GM12878 (cell line): ENCODE measurements at regions not wholly inside any gene's neighbourhood (a gene's known extent, or its start where the extent isn't known, plus 50 kb on each side); places are given as distances from the start of the nearest gene placed in this dataset.
A peak's percentile ranks its signal among the peaks of the same experiment; 100 is the strongest.
"Not testable (repeated sequence)": the region's sequence is repeated elsewhere in the genome, so short reads cannot be mapped to it uniquely, and the experiment has no call there.

Experiments used
- ATAC-seq: fragments of 200-7000 bp; cut with Tn5 transposase; 3 replicates; pipeline ENCODE4 v1.9.1; 2020; ENCODE audit warnings: mild to moderate bottlenecking, moderate library complexity
- BruUV-seq: library from RNA; stranded (reverse); fragments of 400-500 nt; replicated peaks from 2 replicates; lab custom pipeline; 2021; lab: Mats Ljungman, UMichigan
- CTCF ChIA-PET: fragments of 300-600 bp; sonication (Branson Sonifier 250); formaldehyde crosslinking; extraction: SDS; loops from one replicate; lab custom pipeline; 2021; ENCODE audit warnings: inconsistent platforms; lab: Yijun Ruan, JAX
- POLR2A ChIA-PET: fragments of 350-600 bp; formaldehyde crosslinking; extraction: SDS; loops from one replicate; lab custom pipeline; 2021; ENCODE audit warnings: inconsistent platforms; lab: Charles Lee
- RAD21 ChIA-PET: fragments of 300-600 bp; sonication (Branson Sonifier 250); formaldehyde crosslinking; loops from one replicate; lab custom pipeline; 2023; ENCODE audit warnings: antibody characterized with exemption; ENCODE audit not compliant: unreplicated experiment; lab: Charles Lee
- SMC1A ChIA-PET: fragments of 300-600 bp; sonication (Branson Sonifier 250); formaldehyde crosslinking; loops from one replicate; lab custom pipeline; 2023; ENCODE audit not compliant: unreplicated experiment, uncharacterized antibody; lab: Charles Lee
- DNase-seq: peaks from one replicate; pipeline ENCODE4 v3.0.0-alpha.2; 2011; ENCODE audit warnings: low read depth, low spot score
- FAIRE-seq: peaks from 3 replicates; lab custom pipeline; 2011; peaks lifted over from hg19 to GRCh38; lab: Jason Lieb, UNC
- H2AFZ ChIP-seq: 2 replicates; pipeline ENCODE4 v1.6.0; 2011; ENCODE audit warnings: low read depth, low read length, control low read depth; ENCODE audit not compliant: control insufficient read depth
- H3K27ac ChIP-seq: 2 replicates; pipeline ENCODE4 v1.5.1; 2011; ENCODE audit warnings: control low read depth; ENCODE audit not compliant: control insufficient read depth, insufficient read depth
- H3K27me3 ChIP-seq, 2 experiments: replicated peaks in 1 of 2; 2 replicates each; pipeline versions ENCODE4 v1.6.0 to v1.6.1; 2011; ENCODE audit warnings: low read length in 1 of 2; ENCODE audit not compliant: control insufficient read depth in 2 of 2, insufficient read depth in 2 of 2
- H3K36me3 ChIP-seq, 2 experiments: 2 replicates each; pipeline ENCODE4 v1.5.1; 2011; ENCODE audit warnings: low read length in 1 of 2; ENCODE audit not compliant: control insufficient read depth in 2 of 2, insufficient read depth in 2 of 2
- H3K4me1 ChIP-seq: 2 replicates; pipeline ENCODE4 v1.6.1; 2011; ENCODE audit warnings: mild to moderate bottlenecking, low read length, moderate library complexity, mixed read lengths; ENCODE audit not compliant: control insufficient read depth, insufficient read depth
- H3K4me2 ChIP-seq: 2 replicates; pipeline ENCODE4 v1.6.0; 2011; ENCODE audit warnings: control low read depth; ENCODE audit not compliant: control insufficient read depth, insufficient read depth
- H3K4me3 ChIP-seq: fragments of 200-600 bp; sonication (generic); 2 replicates; pipeline ENCODE4 v1.5.1; 2016
- H3K79me2 ChIP-seq: 2 replicates; pipeline ENCODE4 v1.6.0; 2011; ENCODE audit warnings: low read length; ENCODE audit not compliant: control insufficient read depth, insufficient read depth
- H3K9ac ChIP-seq: 2 replicates; pipeline ENCODE4 v1.8.0; 2011; ENCODE audit warnings: low read length, control low read depth, mixed read lengths; ENCODE audit not compliant: control insufficient read depth, insufficient read depth
- H3K9me3 ChIP-seq: replicated peaks from 3 replicates; pipeline ENCODE4 v1.5.1; 2011; ENCODE audit warnings: mild to moderate bottlenecking, low read length; ENCODE audit not compliant: control insufficient read depth, insufficient read depth
- H4K20me1 ChIP-seq: 2 replicates; pipeline ENCODE4 v1.6.0; 2011; ENCODE audit not compliant: control insufficient read depth, insufficient read depth
- FOXK2 ChIP-seq: fragments of 450-650 bp; IDR thresholded peaks from 2 replicates; pipeline ENCODE4 v1.6.1; 2017; ENCODE audit warnings: mild to moderate bottlenecking, moderate library complexity
- HDAC2 ChIP-seq: fragments of 200-600 bp; sonication (generic); IDR thresholded peaks from 2 replicates; pipeline ENCODE4 v1.6.1; 2017
- IRF4 ChIP-seq: IDR thresholded peaks from 2 replicates; pipeline ENCODE4 v1.6.1; 2011; ENCODE audit warnings: low read depth, low read length
- JUND ChIP-seq: IDR thresholded peaks from 2 replicates; pipeline ENCODE4 v1.6.1; 2012; ENCODE audit warnings: low read depth, mild to moderate bottlenecking, low read length, improper control_type of control experiment, moderate library complexity
- PAX5 ChIP-seq: IDR thresholded peaks from 2 replicates; pipeline ENCODE4 v1.6.1; 2011; ENCODE audit warnings: low read depth, low read length, borderline replicate concordance
- SIN3A ChIP-seq: IDR thresholded peaks from 2 replicates; pipeline ENCODE4 v1.6.1; 2012; ENCODE audit warnings: low read depth, low read length, improper control_type of control experiment
- ZNF384 ChIP-seq: IDR thresholded peaks from 2 replicates; pipeline ENCODE4 v1.6.1; 2012; ENCODE audit warnings: low read depth, mild to moderate bottlenecking, low read length, improper control_type of control experiment, borderline replicate concordance
- WGBS: methylation state at CpG from one replicate; pipeline ENCODE4 v1.1.6; 2016; ENCODE audit warnings: low lambda C conversion rate; ENCODE audit not compliant: insufficient replicate concordance, insufficient coverage; ENCODE audit errors: missing lambda C conversion rate; 5-methylcytosine and 5-hydroxymethylcytosine counted together
- in situ Hi-C: fragments of 300-500 bp; cut with MboI; formaldehyde crosslinking; loops from 9 replicates; pipeline ENCODE4 v1.14.3; 2018; ENCODE audit warnings: mixed read lengths
- intact Hi-C: fragments of 100-400 bp; cut with micrococcal nuclease; formaldehyde crosslinking; loops from one replicate; pipeline ENCODE4 v1.14.2; 2022; ENCODE audit not compliant: unreplicated experiment
- TF ChIP-seq, protein P1 (sequence below): IDR thresholded peaks from 2 replicates; pipeline ENCODE4 v1.6.1; 2012; ENCODE audit warnings: mild to moderate bottlenecking, low read depth, low read length

DNA sequence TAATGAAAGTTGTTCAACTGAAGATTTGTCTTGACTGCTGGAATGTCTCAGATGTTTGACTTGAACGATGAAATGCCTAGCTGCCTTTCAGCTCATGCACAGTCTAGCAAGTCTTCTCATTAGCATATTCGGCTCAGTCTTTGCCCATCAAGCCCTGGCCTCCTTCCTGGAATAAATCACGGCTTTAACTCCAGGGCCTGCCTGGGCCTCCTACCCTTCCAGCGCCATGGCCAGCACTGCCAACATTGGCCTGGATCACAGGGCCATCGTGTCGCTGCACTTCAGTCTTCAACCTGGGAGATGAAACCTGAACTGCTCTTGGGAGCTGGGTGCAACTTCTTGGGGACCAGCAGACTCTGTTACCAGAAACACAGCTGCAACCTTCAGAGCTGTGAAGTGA is 126.7 kb upstream of the TMEM260 start:
- Histone ChIP-seq H3K79me2 (no peaks in the 10 kb centered on the region), H2AFZ (no peak overlapping the region), H3K27me3 (no peaks in the 10 kb centered on the region), H3K9me3 (no peaks in the 10 kb centered on the region), H3K27ac (no peak overlapping the region), H3K4me1 (no peaks in the 10 kb centered on the region), H3K9ac (no peak overlapping the region), H3K4me3 (no peak overlapping the region), H4K20me1 (no peaks in the 10 kb centered on the region)
- DNase-seq = no peak
- FAIRE-seq = no peak
- intact Hi-C loops (no loop called here), in situ Hi-C loops (no loop called here)
- CTCF ChIA-PET = interaction anchor here (1.3 kb wide), 2 partner anchors 21 to 28 kb away, joined by 3 to 5 read pairs; no protein-coding TSS in a partner anchor
- BruUV-seq = no TSS peak
- no peak for ATAC-seq
- SMC1A ChIA-PET = no interaction called here
- TF ChIP-seq SIN3A (no peak), FOXK2 (no peak), ZNF384 (no peak), IRF4 (no peak), PAX5 (no peak), HDAC2 (no peak), JUND (no peak)
- TF ChIP-seq, protein P1, sequence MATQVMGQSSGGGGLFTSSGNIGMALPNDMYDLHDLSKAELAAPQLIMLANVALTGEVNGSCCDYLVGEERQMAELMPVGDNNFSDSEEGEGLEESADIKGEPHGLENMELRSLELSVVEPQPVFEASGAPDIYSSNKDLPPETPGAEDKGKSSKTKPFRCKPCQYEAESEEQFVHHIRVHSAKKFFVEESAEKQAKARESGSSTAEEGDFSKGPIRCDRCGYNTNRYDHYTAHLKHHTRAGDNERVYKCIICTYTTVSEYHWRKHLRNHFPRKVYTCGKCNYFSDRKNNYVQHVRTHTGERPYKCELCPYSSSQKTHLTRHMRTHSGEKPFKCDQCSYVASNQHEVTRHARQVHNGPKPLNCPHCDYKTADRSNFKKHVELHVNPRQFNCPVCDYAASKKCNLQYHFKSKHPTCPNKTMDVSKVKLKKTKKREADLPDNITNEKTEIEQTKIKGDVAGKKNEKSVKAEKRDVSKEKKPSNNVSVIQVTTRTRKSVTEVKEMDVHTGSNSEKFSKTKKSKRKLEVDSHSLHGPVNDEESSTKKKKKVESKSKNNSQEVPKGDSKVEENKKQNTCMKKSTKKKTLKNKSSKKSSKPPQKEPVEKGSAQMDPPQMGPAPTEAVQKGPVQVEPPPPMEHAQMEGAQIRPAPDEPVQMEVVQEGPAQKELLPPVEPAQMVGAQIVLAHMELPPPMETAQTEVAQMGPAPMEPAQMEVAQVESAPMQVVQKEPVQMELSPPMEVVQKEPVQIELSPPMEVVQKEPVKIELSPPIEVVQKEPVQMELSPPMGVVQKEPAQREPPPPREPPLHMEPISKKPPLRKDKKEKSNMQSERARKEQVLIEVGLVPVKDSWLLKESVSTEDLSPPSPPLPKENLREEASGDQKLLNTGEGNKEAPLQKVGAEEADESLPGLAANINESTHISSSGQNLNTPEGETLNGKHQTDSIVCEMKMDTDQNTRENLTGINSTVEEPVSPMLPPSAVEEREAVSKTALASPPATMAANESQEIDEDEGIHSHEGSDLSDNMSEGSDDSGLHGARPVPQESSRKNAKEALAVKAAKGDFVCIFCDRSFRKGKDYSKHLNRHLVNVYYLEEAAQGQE = peak; percentile 59; the same call in 1 of the 2 replicates
- TF ChIP-seq, all 136 proteins: peak for 1
- Histone ChIP-seq H3K36me3 (no peaks in the 10 kb centered on the region), H3K4me2 (no peak overlapping the region)
- RAD21 ChIA-PET = no interaction called here
- WGBS = 28% methylated on average over 6 of the region's 6 CpGs
- POLR2A ChIA-PET = no interaction called here

DNA sequence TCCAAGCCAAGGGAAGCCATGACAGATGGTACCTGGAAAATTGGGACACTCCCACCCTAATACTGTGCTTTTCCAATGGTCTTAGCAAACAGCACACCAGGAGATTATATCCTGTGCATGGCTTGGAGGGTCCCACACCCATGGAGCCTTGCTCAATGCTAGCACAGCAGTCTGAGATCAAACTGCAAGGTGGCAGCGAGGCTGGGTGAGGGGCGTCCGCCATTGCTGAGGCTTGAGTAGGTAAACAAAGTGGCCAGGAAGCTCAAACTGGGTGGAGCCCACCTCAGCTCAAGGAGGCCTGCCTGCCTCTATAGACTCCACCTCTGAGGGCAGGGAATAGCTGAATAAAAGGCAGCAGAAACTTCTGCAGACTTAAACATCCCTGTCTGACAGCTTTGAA is 124.9 kb upstream of the TMEM260 start:
- H3K36me3 ChIP-seq, DNase-seq, FAIRE-seq, H3K79me2 ChIP-seq, H2AFZ ChIP-seq, BruUV-seq, H3K27ac ChIP-seq, H3K27me3 ChIP-seq, ATAC-seq, H3K9ac ChIP-seq, H3K9me3 ChIP-seq, H4K20me1 ChIP-seq, H3K4me3 ChIP-seq, H3K4me2 ChIP-seq, intact Hi-C loops, H3K4me1 ChIP-seq, in situ Hi-C loops, POLR2A ChIA-PET, RAD21 ChIA-PET: not testable (repeated sequence)
- WGBS = 52% methylated on average over 3 of the region's 3 CpGs
- CTCF ChIA-PET = interaction anchor here (1.5 to 2.0 kb wide), 2 partner anchors 12 to 20 kb away, joined by 3 to 8 read pairs; no protein-coding TSS in a partner anchor
- SMC1A ChIA-PET = interaction anchor here (1.0 kb wide), 1 partner anchor 19 kb away, joined by 3 read pairs; no protein-coding TSS in a partner anchor
